GM20431 (cell line): ENCODE measurements at regions not wholly inside any gene's neighbourhood (a gene's known extent, or its start where the extent isn't known, plus 50 kb on each side); places are given as distances from the start of the nearest gene placed in this dataset.
"Not testable (repeated sequence)": the region's sequence is repeated elsewhere in the genome, so short reads cannot be mapped to it uniquely, and the experiment has no call there.

Experiments used
- in situ Hi-C: fragments of 300-500 bp; cut with MseI, MboI; formaldehyde crosslinking; loops from one replicate; pipeline ENCODE4 v1.15.0; 2020; ENCODE audit warnings: low sequenced_read_pairs; ENCODE audit not compliant: unreplicated experiment

- in situ Hi-C loops: no loop called here
Observed at GRCh38 chr3:106936337-106936736, 440.9 kb upstream of the CCDC54 start.

GRCh38 chr3:106942051-106942450, 435.2 kb upstream of the CCDC54 start:
- in situ Hi-C loops: no loop called here

- in situ Hi-C loops: no loop called here
Observed at GRCh38 chr3:106943071-106943470, 434.2 kb upstream of the CCDC54 start.

- in situ Hi-C loops: no loop called here
Observed at GRCh38 chr3:106945435-106945834, 431.8 kb upstream of the CCDC54 start.

GRCh38 chr3:106946866-106947265, 430.4 kb upstream of the CCDC54 start:
- in situ Hi-C loops: no loop called here

- in situ Hi-C loops: no loop called here
Observed at GRCh38 chr3:106957029-106957428, 420.2 kb upstream of the CCDC54 start.

- in situ Hi-C loops: no loop called here
Observed at GRCh38 chr3:106962993-106963392, 414.2 kb upstream of the CCDC54 start.

- in situ Hi-C loops: no loop called here
Observed at GRCh38 chr3:106963442-106963841, 413.8 kb upstream of the CCDC54 start.

- in situ Hi-C loops: no loop called here
Observed at GRCh38 chr3:106965307-106965706, 411.9 kb upstream of the CCDC54 start.

- in situ Hi-C loops: no loop called here
Observed at GRCh38 chr3:106969596-106969995, 407.6 kb upstream of the CCDC54 start.

- in situ Hi-C loops: no loop called here
Observed at GRCh38 chr3:106981392-106981791, 395.8 kb upstream of the CCDC54 start.

- in situ Hi-C loops: no loop called here
Observed at GRCh38 chr3:106985721-106986120, 391.5 kb upstream of the CCDC54 start.

GRCh38 chr3:106998841-106999682, 378.2 kb upstream of the CCDC54 start:
- in situ Hi-C loops: not testable (repeated sequence)

GRCh38 chr3:107001635-107002034, 375.6 kb upstream of the CCDC54 start:
- in situ Hi-C loops: no loop called here

GRCh38 chr3:107005352-107005751, 371.9 kb upstream of the CCDC54 start:
- in situ Hi-C loops: not testable (repeated sequence)

- in situ Hi-C loops: no loop called here
Observed at GRCh38 chr3:107008213-107008612, 369.0 kb upstream of the CCDC54 start.

GRCh38 chr3:107013641-107014040, 363.6 kb upstream of the CCDC54 start:
- in situ Hi-C loops: no loop called here

- in situ Hi-C loops: no loop called here
Observed at GRCh38 chr3:107024551-107025026, 352.6 kb upstream of the CCDC54 start.

- in situ Hi-C loops: no loop called here
Observed at GRCh38 chr3:107025961-107026360, 351.3 kb upstream of the CCDC54 start.

- in situ Hi-C loops: no loop called here
Observed at GRCh38 chr3:107028086-107028485, 349.2 kb upstream of the CCDC54 start.

- in situ Hi-C loops: no loop called here
Observed at GRCh38 chr3:107028626-107029025, 348.6 kb upstream of the CCDC54 start.

GRCh38 chr3:107032111-107032510, 345.1 kb upstream of the CCDC54 start:
- in situ Hi-C loops: no loop called here
